NK-92 (cell line): ENCODE measurements at regions not wholly inside any gene's neighbourhood (a gene's known extent, or its start where the extent isn't known, plus 50 kb on each side); places are given as distances from the start of the nearest gene placed in this dataset.
"Not testable (repeated sequence)": the region's sequence is repeated elsewhere in the genome, so short reads cannot be mapped to it uniquely, and the experiment has no call there.

ENCODE experiments used
- DNase-seq: peaks from one replicate; lab custom pipeline; 2025; ENCODE audit not compliant: unreplicated experiment; lab: John Stamatoyannopoulos, UW

- no peak for DNase-seq
Observed at GRCh38 chr5:99177796-99178195, 249.0 kb upstream of the CHD1 start.

- DNase-seq = no peak
Observed at GRCh38 chr5:99176186-99176585, 247.4 kb upstream of the CHD1 start.

GRCh38 chr5:99169309-99169708, 240.5 kb upstream of the CHD1 start:
- no peak for DNase-seq

- not testable (repeated sequence) for DNase-seq
Observed at GRCh38 chr5:99161538-99161937, 232.7 kb upstream of the CHD1 start.

- DNase-seq = no peak
Observed at GRCh38 chr5:99156688-99157087, 227.9 kb upstream of the CHD1 start.

GRCh38 chr5:99143283-99143795, 214.5 kb upstream of the CHD1 start:
- DNase-seq = not testable (repeated sequence)

GRCh38 chr5:99141534-99142128, 212.8 kb upstream of the CHD1 start:
- DNase-seq = no peak

- no peak for DNase-seq
Observed at GRCh38 chr5:99138911-99139310, 210.1 kb upstream of the CHD1 start.

- no peak for DNase-seq
Observed at GRCh38 chr5:99133921-99134320, 205.1 kb upstream of the CHD1 start.

- no peak for DNase-seq
Observed at GRCh38 chr5:99129768-99130501, 201.1 kb upstream of the CHD1 start.

- no peak for DNase-seq
Observed at GRCh38 chr5:99122976-99123375, 194.2 kb upstream of the CHD1 start.

- DNase-seq = no peak
Observed at GRCh38 chr5:99119326-99119725, 190.5 kb upstream of the CHD1 start.

- no peak for DNase-seq
Observed at GRCh38 chr5:99116526-99116925, 187.7 kb upstream of the CHD1 start.

GRCh38 chr5:99109894-99110293, 181.1 kb upstream of the CHD1 start:
- no peak for DNase-seq

- DNase-seq = no peak
Observed at GRCh38 chr5:99105216-99105615, 176.4 kb upstream of the CHD1 start.

GRCh38 chr5:99104538-99105132, 175.8 kb upstream of the CHD1 start:
- DNase-seq = no peak

GRCh38 chr5:99102073-99102697, 173.4 kb upstream of the CHD1 start:
- no peak for DNase-seq

- DNase-seq = no peak
Observed at GRCh38 chr5:99099691-99100090, 170.9 kb upstream of the CHD1 start.

- DNase-seq = no peak
Observed at GRCh38 chr5:99089822-99090549, 161.2 kb upstream of the CHD1 start.

- DNase-seq = no peak
Observed at GRCh38 chr5:99088309-99088708, 159.5 kb upstream of the CHD1 start.

- DNase-seq = no peak
Observed at GRCh38 chr5:99083197-99083596, 154.4 kb upstream of the CHD1 start.
